Fibroblast of mammary gland (primary cell): ENCODE measurements at regions not wholly inside any gene's neighbourhood (a gene's known extent, or its start where the extent isn't known, plus 50 kb on each side); places are given as distances from the start of the nearest gene placed in this dataset.

Experiments
- DNase-seq: peaks from one replicate; pipeline ENCODE4 v3.0.0-alpha.2; 2010; ENCODE audit warnings: low read depth
- H3K4me3 ChIP-seq: 2 replicates; pipeline ENCODE4 v1.5.1; 2011; ENCODE audit warnings: low read depth, mild to moderate bottlenecking, low read length, moderate library complexity; ENCODE audit not compliant: control insufficient read depth
- CTCF ChIP-seq: conservative IDR thresholded peaks from 2 replicates; pipeline ENCODE4 v1.5.1; 2011; ENCODE audit warnings: low read depth, low read length, inconsistent platforms; ENCODE audit not compliant: control insufficient read depth, insufficient read depth

DNA sequence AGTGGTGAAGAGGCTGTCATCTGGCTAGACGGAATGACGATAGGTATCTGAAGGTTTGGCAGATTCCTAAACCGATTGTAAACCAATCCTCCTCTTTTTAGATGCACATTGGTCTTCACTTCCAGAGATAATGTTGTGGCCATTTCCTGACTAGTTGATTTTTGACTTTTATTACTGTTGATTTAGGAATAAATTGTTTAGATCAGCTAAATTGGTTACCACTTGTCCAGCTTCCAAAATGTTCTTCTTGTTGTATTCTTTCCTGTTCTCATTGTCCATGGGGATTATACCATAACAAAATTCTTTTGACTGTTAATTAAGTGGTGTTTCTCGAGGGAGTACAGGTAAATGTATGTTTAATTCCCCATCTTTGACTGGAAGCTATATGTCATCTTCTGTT is 119.7 kb downstream of the MACROH2A1 start:
- no peak for DNase-seq
- H3K4me3 ChIP-seq: no peak overlapping the region
- no peak for TF ChIP-seq CTCF

GRCh38 chr5:135276151-135276550 is 122.9 kb downstream of the MACROH2A1 start:
- TF ChIP-seq CTCF: no peak
- DNase-seq: no peak
- H3K4me3 ChIP-seq: no peak overlapping the region

DNA sequence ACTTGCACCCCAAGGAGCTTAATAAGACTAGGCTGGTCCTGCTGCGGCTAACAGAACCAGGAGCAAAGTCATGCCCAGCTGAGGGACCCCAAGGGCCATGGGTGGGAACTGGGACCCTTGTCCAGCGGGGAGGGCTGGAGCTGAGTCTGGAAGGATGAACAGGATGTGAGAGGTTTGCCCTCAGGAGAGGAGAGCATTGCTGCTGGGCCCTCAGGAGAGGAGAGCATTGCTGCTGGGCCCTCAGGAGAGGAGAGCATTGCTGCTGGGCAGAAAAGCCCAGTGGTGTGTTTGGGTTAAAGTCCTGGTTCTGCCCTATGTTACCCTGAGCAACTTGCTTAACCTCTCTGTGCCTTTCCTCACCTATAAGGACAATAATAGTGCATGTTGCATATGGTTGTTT is 125.8 kb downstream of the MACROH2A1 start:
- no peak for TF ChIP-seq CTCF
- no peak for DNase-seq
- H3K4me3 ChIP-seq: no peak overlapping the region

GRCh38 chr5:135272311-135272805 is 126.7 kb downstream of the MACROH2A1 start:
- TF ChIP-seq CTCF: no peak
- no peak overlapping the region for H3K4me3 ChIP-seq
- DNase-seq: no peak

GRCh38 chr5:135271533-135272310 is 127.3 kb downstream of the MACROH2A1 start:
- DNase-seq: peak; percentile 21
- TF ChIP-seq CTCF: no peak
- no peak overlapping the region for H3K4me3 ChIP-seq

GRCh38 chr5:135269931-135270421 is 129.1 kb downstream of the MACROH2A1 start:
- TF ChIP-seq CTCF: no peak
- DNase-seq: peak; percentile 69
- no peak overlapping the region for H3K4me3 ChIP-seq
